H1 (cell line): ENCODE measurements at regions not wholly inside any gene's neighbourhood (a gene's known extent, or its start where the extent isn't known, plus 50 kb on each side); places are given as distances from the start of the nearest gene placed in this dataset.

Source experiments
- CTCF ChIA-PET: fragments of 300-600 bp; sonication (Branson Sonifier 250); formaldehyde crosslinking; loops from one replicate; lab custom pipeline; 2021; ENCODE audit not compliant: partially characterized antibody; lab: Charles Lee
- POLR2A ChIA-PET: fragments of 300-600 bp; sonication (Branson Sonifier 250); formaldehyde crosslinking; loops from one replicate; lab custom pipeline; 2021; ENCODE audit warnings: inconsistent platforms; ENCODE audit not compliant: partially characterized antibody; lab: Charles Lee
- DNase-seq, 2 experiments: peaks; one replicate each; pipeline versions ENCODE4 v3.0.0 to v3.0.0-alpha.2; 2010 to 2022; ENCODE audit warnings: low spot score in 2 of 2, low read depth in 1 of 2, mixed read lengths in 1 of 2
- FAIRE-seq: peaks from 2 replicates; lab custom pipeline; 2011; peaks lifted over from hg19 to GRCh38; lab: Jason Lieb, UNC
- H2AFZ ChIP-seq: 2 replicates; pipeline ENCODE4 v1.8.1; 2012; ENCODE audit warnings: low read length, inconsistent platforms
- H2AK5ac ChIP-seq: 2 replicates; pipeline ENCODE4 v1.6.1; 2013; ENCODE audit warnings: low read depth, low read length
- H2BK120ac ChIP-seq: replicated peaks from 2 replicates; pipeline ENCODE3; 2013; ENCODE audit warnings: low read depth, low read length, inconsistent platforms
- H2BK12ac ChIP-seq: 2 replicates; pipeline ENCODE4 v1.6.1; 2013; ENCODE audit warnings: low read depth, low read length
- H2BK15ac ChIP-seq: 2 replicates; pipeline ENCODE4 v1.6.1; 2013; ENCODE audit warnings: low read length
- H2BK20ac ChIP-seq: 2 replicates; pipeline ENCODE4 v1.6.1; 2013; ENCODE audit warnings: low read length
- H2BK5ac ChIP-seq: 2 replicates; pipeline ENCODE4 v1.6.1; 2013; ENCODE audit warnings: low read depth, low read length
- H3K14ac ChIP-seq: 2 replicates; pipeline ENCODE4 v1.6.1; 2013; ENCODE audit warnings: inconsistent platforms; ENCODE audit not compliant: insufficient read length
- H3K18ac ChIP-seq: 2 replicates; pipeline ENCODE4 v1.6.1; 2013; ENCODE audit warnings: low read length; ENCODE audit errors: extremely low read depth
- H3K23ac ChIP-seq: 2 replicates; pipeline ENCODE4 v1.6.1; 2013; ENCODE audit warnings: inconsistent platforms; ENCODE audit not compliant: insufficient read length
- H3K23me2 ChIP-seq: 2 replicates; pipeline ENCODE4 v1.6.1; 2013; ENCODE audit warnings: low read depth, low read length
- H3K27ac ChIP-seq: 2 replicates; pipeline ENCODE4 v1.6.1; 2011; ENCODE audit warnings: low read depth, low read length, inconsistent platforms
- H3K27me3 ChIP-seq, 4 experiments: replicated peaks in 1 of 4; 1 replicate in 1 of 4; 2 replicates in 3 of 4; pipeline versions ENCODE4 v1.6.1 to v1.8.1; 2011 to 2013; ENCODE audit warnings: low read length in 3 of 4, mild to moderate bottlenecking in 3 of 4, inconsistent platforms in 2 of 4, mixed read lengths in 2 of 4, moderate library complexity in 1 of 4; ENCODE audit not compliant: control insufficient read depth in 3 of 4, insufficient read depth in 3 of 4; ENCODE audit errors: extremely low read depth in 1 of 4
- H3K36me3 ChIP-seq, 4 experiments: 2 replicates each; pipeline versions ENCODE4 v1.6.1 to v1.8.1; 2011 to 2013; ENCODE audit warnings: mild to moderate bottlenecking in 4 of 4, low read length in 3 of 4, moderate library complexity in 2 of 4, control low read depth in 1 of 4, inconsistent platforms in 1 of 4; ENCODE audit not compliant: insufficient read depth in 4 of 4, control insufficient read depth in 2 of 4
- H3K4ac ChIP-seq: replicated peaks from 2 replicates; pipeline ENCODE3; 2013; ENCODE audit warnings: low read length, low read depth, mixed read lengths, inconsistent platforms; ENCODE audit not compliant: insufficient read length
- H3K4me1 ChIP-seq, 4 experiments: replicated peaks in 1 of 4; 1 replicate in 1 of 4; 2 replicates in 3 of 4; pipeline versions ENCODE4 v1.6.1 to v1.8.1; 2011 to 2013; ENCODE audit warnings: low read length in 3 of 4, inconsistent platforms in 2 of 4, mixed read lengths in 1 of 4; ENCODE audit not compliant: insufficient read depth in 4 of 4, control insufficient read depth in 3 of 4
- H3K4me2 ChIP-seq, 2 experiments: 2 replicates each; pipeline versions ENCODE4 v1.6.1 to v1.8.1; 2011 to 2013; ENCODE audit warnings: low read depth in 2 of 2, low read length in 2 of 2, control low read depth in 1 of 2, inconsistent platforms in 1 of 2, mild to moderate bottlenecking in 1 of 2; ENCODE audit not compliant: insufficient read depth in 1 of 2
- H3K4me3 ChIP-seq, 4 experiments: fragments of 200-600, 300-600 bp in 1 of 4; sonication (generic), shearing (Covaris generic), sonication (Bioruptor Twin) in 1 of 4; 2 replicates each; pipeline versions ENCODE4 v1.5.1 to v1.8.1; 2011 to 2016; ENCODE audit warnings: low read length in 4 of 4, low read depth in 3 of 4, control low read depth in 2 of 4, inconsistent platforms in 2 of 4, mild to moderate bottlenecking in 2 of 4, mixed read lengths in 1 of 4, moderate library complexity in 1 of 4; ENCODE audit not compliant: insufficient read depth in 2 of 4; ENCODE audit errors: extremely low read depth in 1 of 4
- H3K56ac ChIP-seq: replicated peaks from 2 replicates; pipeline ENCODE3; 2013; ENCODE audit warnings: low read depth, mild to moderate bottlenecking, mixed read lengths, low read length, inconsistent platforms; ENCODE audit not compliant: insufficient read length
- H3K79me1 ChIP-seq: 2 replicates; pipeline ENCODE4 v1.6.1; 2013; ENCODE audit warnings: low read depth, low read length, control low read depth
- H3K79me2 ChIP-seq, 2 experiments: 2 replicates each; pipeline versions ENCODE4 v1.6.1 to v1.8.1; 2012 to 2013; ENCODE audit warnings: low read length in 2 of 2, mild to moderate bottlenecking in 2 of 2, inconsistent platforms in 1 of 2; ENCODE audit not compliant: insufficient read depth in 2 of 2, control insufficient read depth in 1 of 2
- H3K9ac ChIP-seq, 4 experiments: replicated peaks in 1 of 4; 1 replicate in 1 of 4; 2 replicates in 3 of 4; pipeline versions ENCODE4 v1.6.1 to v1.8.1; 2011 to 2013; ENCODE audit warnings: low read depth in 3 of 4, low read length in 3 of 4, control low read depth in 2 of 4, mild to moderate bottlenecking in 2 of 4, moderate library complexity in 2 of 4, inconsistent platforms in 1 of 4; ENCODE audit errors: extremely low read depth in 1 of 4
- H3K9me3 ChIP-seq, 2 experiments: 2 replicates each; pipeline versions ENCODE4 v1.6.1 to v1.8.1; 2012 to 2013; ENCODE audit warnings: mild to moderate bottlenecking in 2 of 2, moderate library complexity in 2 of 2, control low read depth in 1 of 2, inconsistent platforms in 1 of 2, low read depth in 1 of 2, low read length in 1 of 2, mixed read lengths in 1 of 2; ENCODE audit not compliant: insufficient read depth in 2 of 2
- H4K20me1 ChIP-seq, 2 experiments: replicated peaks in 1 of 2; 2 replicates each; pipeline versions ENCODE3 to v1.8.1; 2011 to 2013; ENCODE audit warnings: inconsistent platforms in 2 of 2, low read length in 2 of 2, mild to moderate bottlenecking in 1 of 2; ENCODE audit not compliant: insufficient read depth in 2 of 2, control insufficient read depth in 1 of 2
- H4K5ac ChIP-seq: 2 replicates; pipeline ENCODE4 v1.6.1; 2013; ENCODE audit warnings: low read length, low read depth, mixed read lengths, inconsistent platforms; ENCODE audit not compliant: insufficient read length
- H4K8ac ChIP-seq: 2 replicates; pipeline ENCODE4 v1.8.0; 2013; ENCODE audit warnings: mild to moderate bottlenecking, moderate library complexity, low read length, inconsistent platforms; ENCODE audit not compliant: insufficient read depth; ENCODE audit errors: extremely low read depth
- H4K91ac ChIP-seq: replicated peaks from 2 replicates; pipeline ENCODE3; 2013; ENCODE audit warnings: low read length, mixed read lengths, inconsistent platforms; ENCODE audit not compliant: insufficient read length
- EZH2 ChIP-seq: fragments of 200-600 bp; sonication (generic); IDR thresholded peaks from 2 replicates; pipeline ENCODE4 v1.7.1; 2012; ENCODE audit warnings: low read depth, mild to moderate bottlenecking, moderate library complexity, low read length, inconsistent platforms; ENCODE audit not compliant: severe bottlenecking
- MAFK ChIP-seq: IDR thresholded peaks from 2 replicates; pipeline ENCODE4 v1.6.1; 2012; ENCODE audit warnings: low read depth, mild to moderate bottlenecking, improper control_type of control experiment, low read length
- POLR2AphosphoS5 ChIP-seq: IDR thresholded peaks from 2 replicates; pipeline ENCODE4 v1.6.1; 2011; ENCODE audit warnings: low read depth, low read length
- TAF7 ChIP-seq: optimal IDR thresholded peaks from 2 replicates; pipeline ENCODE3; 2011; ENCODE audit warnings: low read depth, mild to moderate bottlenecking, inconsistent platforms, low read length, moderate library complexity, borderline replicate concordance
- ZNF274 ChIP-seq: IDR thresholded peaks from 2 replicates; pipeline ENCODE4 v1.7.0; 2012; ENCODE audit warnings: low read length, borderline replicate concordance; ENCODE audit errors: extremely low read depth
- WGBS, 2 experiments: shearing (Covaris generic) in 1 of 2; methylation state at CpG; one replicate each; pipeline versions ENCODE4 v1.1.6 to v1.1.7; 2013 to 2015; ENCODE audit warnings: low lambda C conversion rate in 2 of 2, mixed read lengths in 2 of 2, inconsistent platforms in 1 of 2, low coverage in 1 of 2, missing lambda C conversion rate in 1 of 2; ENCODE audit not compliant: insufficient replicate concordance in 2 of 2, insufficient coverage in 1 of 2, insufficient read length in 1 of 2; ENCODE audit errors: extremely low coverage in 1 of 2, missing lambda C conversion rate in 1 of 2; 5-methylcytosine and 5-hydroxymethylcytosine counted together

GRCh38 chr2:8527676-8528075, 154.2 kb upstream of the ID2 start:
- Histone ChIP-seq H2AFZ (no peak overlapping the region), H3K79me2 (no peaks in the 10 kb centered on the region), H3K4me2 (no peak overlapping the region), H3K4me1 (peaks cover 0 to 14% (median 8%) of the 10 kb centered on the region in 4 experiments; a peak in 6 of 7 replicates), H3K56ac (no peak overlapping the region), H2BK5ac (no peak overlapping the region), H3K79me1 (no peaks in the 10 kb centered on the region), H4K8ac (no peak overlapping the region), H2BK12ac (no peak overlapping the region), H3K18ac (no peak overlapping the region), H3K23ac (no peak overlapping the region), H2BK120ac (no peak overlapping the region), H3K36me3 (no peaks in the 10 kb centered on the region), H4K5ac (no peak overlapping the region), H3K14ac (no peak overlapping the region), H4K20me1 (no peaks in the 10 kb centered on the region), H4K91ac (no peak overlapping the region), H2AK5ac (no peak overlapping the region), H3K27me3 (no peaks in the 10 kb centered on the region), H3K27ac (no peak overlapping the region), H2BK20ac (no peak overlapping the region), H3K4ac (no peak overlapping the region), H3K9ac (no peak overlapping the region), H2BK15ac (no peak overlapping the region)
- FAIRE-seq (no peak), DNase-seq (no peak)
- CTCF ChIA-PET: interaction anchor here (1.2 kb wide), 1 partner anchor 11 kb away, joined by 4 read pairs; no protein-coding TSS in a partner anchor
- no peak for TF ChIP-seq EZH2
- no peak for TF ChIP-seq MAFK
- no peak for TF ChIP-seq TAF7
- TF ChIP-seq ZNF274: no peak
- TF ChIP-seq POLR2AphosphoS5: no peak
- TF ChIP-seq, all 59 proteins: peak for 0
- POLR2A ChIA-PET: no interaction called here
- 80% methylated on average over 3 of the region's 4 CpGs; no CpG with 5 or more reads in 1 of the 2 experiments for WGBS, 2 experiments
- H3K4me3 ChIP-seq: no peak overlapping the region
- H3K9me3 ChIP-seq: no peaks in the 10 kb centered on the region; a peak in 1 of 4 replicates
- H3K23me2 ChIP-seq: no peaks in the 10 kb centered on the region
